ENCODE measurements at regions not wholly inside any gene's neighbourhood (a gene's known extent, or its start where the extent isn't known, plus 50 kb on each side); places are given as distances from the start of the nearest gene placed in this dataset.

DNA sequence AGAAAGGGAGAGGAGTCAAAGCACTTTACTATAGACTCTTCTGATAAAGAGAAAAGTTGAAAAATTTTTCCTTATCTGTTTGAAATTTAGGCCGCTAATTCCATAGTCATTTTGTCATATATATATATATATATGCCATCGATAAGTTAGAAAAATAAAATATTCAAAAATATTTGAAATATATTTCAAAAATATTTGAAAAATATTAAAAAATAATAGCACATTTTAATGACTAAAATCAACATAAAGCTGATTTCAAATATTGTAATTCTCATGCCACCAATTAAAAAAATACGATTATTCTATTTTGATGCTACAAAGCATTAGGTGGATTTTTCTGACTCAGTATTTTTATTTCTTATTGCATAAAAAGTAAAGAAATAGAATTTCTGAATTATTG lies 87.1 kb downstream of the KIF2B start:
- no peak for TF ChIP-seq POLR2A (IDR thresholded peaks at IDR 0.05)
- TF ChIP-seq, protein P1, sequence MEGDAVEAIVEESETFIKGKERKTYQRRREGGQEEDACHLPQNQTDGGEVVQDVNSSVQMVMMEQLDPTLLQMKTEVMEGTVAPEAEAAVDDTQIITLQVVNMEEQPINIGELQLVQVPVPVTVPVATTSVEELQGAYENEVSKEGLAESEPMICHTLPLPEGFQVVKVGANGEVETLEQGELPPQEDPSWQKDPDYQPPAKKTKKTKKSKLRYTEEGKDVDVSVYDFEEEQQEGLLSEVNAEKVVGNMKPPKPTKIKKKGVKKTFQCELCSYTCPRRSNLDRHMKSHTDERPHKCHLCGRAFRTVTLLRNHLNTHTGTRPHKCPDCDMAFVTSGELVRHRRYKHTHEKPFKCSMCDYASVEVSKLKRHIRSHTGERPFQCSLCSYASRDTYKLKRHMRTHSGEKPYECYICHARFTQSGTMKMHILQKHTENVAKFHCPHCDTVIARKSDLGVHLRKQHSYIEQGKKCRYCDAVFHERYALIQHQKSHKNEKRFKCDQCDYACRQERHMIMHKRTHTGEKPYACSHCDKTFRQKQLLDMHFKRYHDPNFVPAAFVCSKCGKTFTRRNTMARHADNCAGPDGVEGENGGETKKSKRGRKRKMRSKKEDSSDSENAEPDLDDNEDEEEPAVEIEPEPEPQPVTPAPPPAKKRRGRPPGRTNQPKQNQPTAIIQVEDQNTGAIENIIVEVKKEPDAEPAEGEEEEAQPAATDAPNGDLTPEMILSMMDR (IDR thresholded peaks at IDR 0.05): no peak
